IMR-90 (cell line): ENCODE measurements at regions not wholly inside any gene's neighbourhood (a gene's known extent, or its start where the extent isn't known, plus 50 kb on each side); places are given as distances from the start of the nearest gene placed in this dataset.

ENCODE experiments used
- ATAC-seq: fragments of 200-7000 bp; cut with Tn5 transposase; 2 replicates; pipeline ENCODE4 v1.9.1; 2020; ENCODE audit warnings: low read depth, mild to moderate bottlenecking, moderate library complexity
- BruUV-seq: library from RNA; stranded (reverse); fragments of 400-500 nt; replicated peaks from 2 replicates; lab custom pipeline; 2021; lab: Mats Ljungman, UMichigan
- CTCF ChIA-PET: fragments of 300-600 bp; formaldehyde crosslinking; extraction: SDS; loops from one replicate; lab custom pipeline; 2021; ENCODE audit warnings: antibody characterized with exemption; lab: Yijun Ruan, JAX
- POLR2A ChIA-PET: fragments of 300-600 bp; sonication (Branson Sonifier 250); formaldehyde crosslinking; loops from one replicate; lab custom pipeline; 2022; ENCODE audit warnings: antibody characterized with exemption; ENCODE audit not compliant: unreplicated experiment; lab: Charles Lee
- DNase-seq: peaks from one replicate; pipeline ENCODE4 v3.0.0; 2013
- H2AFZ ChIP-seq: replicated peaks from 2 replicates; pipeline ENCODE3; 2013; ENCODE audit warnings: low read length, mild to moderate bottlenecking; ENCODE audit not compliant: poor library complexity
- H2AK5ac ChIP-seq: 2 replicates; pipeline ENCODE4 v1.6.1; 2013; ENCODE audit warnings: low read depth, low read length, inconsistent platforms
- H2AK9ac ChIP-seq: replicated peaks from 2 replicates; pipeline ENCODE3; 2013; ENCODE audit warnings: mild to moderate bottlenecking, low read depth, low read length, moderate library complexity; ENCODE audit not compliant: poor library complexity
- H2BK120ac ChIP-seq: 2 replicates; pipeline ENCODE4 v1.6.1; 2013; ENCODE audit warnings: low read depth, low read length, inconsistent platforms
- H2BK15ac ChIP-seq: 3 replicates; pipeline ENCODE4 v1.6.1; 2013; ENCODE audit warnings: low read depth, low read length, inconsistent platforms
- H2BK20ac ChIP-seq: 2 replicates; pipeline ENCODE4 v1.6.1; 2013; ENCODE audit warnings: low read depth, mild to moderate bottlenecking, inconsistent platforms, low read length, moderate library complexity
- H2BK5ac ChIP-seq: 2 replicates; pipeline ENCODE4 v1.6.1; 2013; ENCODE audit warnings: mild to moderate bottlenecking, low read depth, low read length, inconsistent platforms; ENCODE audit not compliant: poor library complexity, severe bottlenecking
- H3K14ac ChIP-seq: replicated peaks from 2 replicates; pipeline ENCODE4 v1.6.1; 2013; ENCODE audit warnings: low read depth, low read length, inconsistent platforms
- H3K18ac ChIP-seq: 2 replicates; pipeline ENCODE4 v1.6.1; 2013; ENCODE audit warnings: low read depth, low read length, control low read depth
- H3K23ac ChIP-seq: 2 replicates; pipeline ENCODE4 v1.6.1; 2013; ENCODE audit warnings: low read depth, low read length, inconsistent platforms
- H3K27ac ChIP-seq: 2 replicates; pipeline ENCODE4 v1.5.1; 2013; ENCODE audit warnings: mild to moderate bottlenecking, control low read depth, low read length; ENCODE audit not compliant: insufficient read depth
- H3K27me3 ChIP-seq: 2 replicates; pipeline ENCODE4 v1.6.1; 2013; ENCODE audit warnings: low read length; ENCODE audit not compliant: control insufficient read depth, insufficient read depth
- H3K36me3 ChIP-seq: 2 replicates; pipeline ENCODE4 v1.6.1; 2013; ENCODE audit warnings: low read length, mixed read lengths; ENCODE audit not compliant: control insufficient read depth, insufficient read depth
- H3K4ac ChIP-seq: 2 replicates; pipeline ENCODE4 v1.6.1; 2013; ENCODE audit warnings: low read depth, low read length, inconsistent platforms
- H3K4me1 ChIP-seq: 2 replicates; pipeline ENCODE4 v1.6.1; 2013; ENCODE audit warnings: low read length, mixed read lengths; ENCODE audit not compliant: control insufficient read depth, insufficient read depth
- H3K4me2 ChIP-seq: 2 replicates; pipeline ENCODE4 v1.6.1; 2013; ENCODE audit warnings: low read depth, mild to moderate bottlenecking, control low read depth, low read length, moderate library complexity
- H3K4me3 ChIP-seq: 2 replicates; pipeline ENCODE4 v1.5.1; 2013; ENCODE audit warnings: low read depth, mild to moderate bottlenecking, control low read depth, low read length, moderate library complexity; ENCODE audit not compliant: insufficient read depth
- H3K56ac ChIP-seq: 2 replicates; pipeline ENCODE4 v1.6.1; 2013; ENCODE audit warnings: low read length, inconsistent platforms; ENCODE audit not compliant: insufficient read depth; ENCODE audit errors: extremely low read depth
- H3K79me1 ChIP-seq, 2 experiments: 2 replicates each; pipeline ENCODE4 v1.6.1; 2013; ENCODE audit warnings: low read length in 2 of 2, inconsistent platforms in 1 of 2, low read depth in 1 of 2
- H3K9ac ChIP-seq: 2 replicates; pipeline ENCODE4 v1.6.1; 2013; ENCODE audit warnings: low read depth, low read length, control low read depth
- H3K9me1 ChIP-seq: 2 replicates; pipeline ENCODE4 v1.6.1; 2013; ENCODE audit warnings: low read length, inconsistent platforms; ENCODE audit not compliant: insufficient read depth
- H3K9me3 ChIP-seq: 2 replicates; pipeline ENCODE4 v1.6.1; 2013; ENCODE audit warnings: low read length; ENCODE audit not compliant: control insufficient read depth, insufficient read depth
- H4K20me1 ChIP-seq: 2 replicates; pipeline ENCODE4 v1.6.1; 2013; ENCODE audit warnings: low read length, inconsistent platforms; ENCODE audit not compliant: insufficient read depth
- H4K5ac ChIP-seq: 2 replicates; pipeline ENCODE4 v1.6.1; 2013; ENCODE audit warnings: mild to moderate bottlenecking, low read depth, low read length, control low read depth
- H4K8ac ChIP-seq, 2 experiments: 2 replicates each; pipeline ENCODE4 v1.6.1; 2013; ENCODE audit warnings: low read depth in 2 of 2, low read length in 2 of 2, control low read depth in 1 of 2, inconsistent platforms in 1 of 2
- H4K91ac ChIP-seq: 2 replicates; pipeline ENCODE4 v1.6.1; 2013; ENCODE audit warnings: low read depth, low read length, inconsistent platforms; ENCODE audit not compliant: insufficient read depth
- BHLHE40 ChIP-seq: fragments of 150-350 bp; IDR thresholded peaks from 2 replicates; pipeline ENCODE4 v1.6.1; 2016; ENCODE audit warnings: mild to moderate bottlenecking, low read depth, low read length
- CEBPB ChIP-seq: IDR thresholded peaks from 2 replicates; pipeline ENCODE4 v1.6.1; 2012; ENCODE audit warnings: low read depth, low read length, improper control_type of control experiment
- CHD1 ChIP-seq: IDR thresholded peaks from 2 replicates; pipeline ENCODE4 v1.6.1; 2012; ENCODE audit warnings: low read depth, low read length, improper control_type of control experiment
- ELK1 ChIP-seq: fragments of 150-350 bp; IDR thresholded peaks from 2 replicates; pipeline ENCODE4 v1.6.1; 2016; ENCODE audit warnings: low read depth, mild to moderate bottlenecking, low read length, moderate library complexity, borderline replicate concordance
- MAFK ChIP-seq: IDR thresholded peaks from 2 replicates; pipeline ENCODE4 v1.6.1; 2012; ENCODE audit warnings: low read depth, low read length, improper control_type of control experiment
- MXI1 ChIP-seq: IDR thresholded peaks from 2 replicates; pipeline ENCODE4 v1.6.1; 2012; ENCODE audit warnings: low read depth, mild to moderate bottlenecking, low read length, moderate library complexity, borderline replicate concordance
- NFE2L2 ChIP-seq: fragments of 150-350 bp; IDR thresholded peaks from 2 replicates; pipeline ENCODE4 v1.6.1; 2016; ENCODE audit warnings: low read depth, mild to moderate bottlenecking, low read length
- POLR2A ChIP-seq: IDR thresholded peaks from 2 replicates; pipeline ENCODE4 v1.6.1; 2012; ENCODE audit warnings: mild to moderate bottlenecking, low read depth, low read length
- RCOR1 ChIP-seq: IDR thresholded peaks from 2 replicates; pipeline ENCODE4 v1.6.1; 2012; ENCODE audit warnings: mild to moderate bottlenecking, low read length, improper control_type of control experiment; ENCODE audit not compliant: insufficient replicate concordance
- RFX5 ChIP-seq: IDR thresholded peaks from 2 replicates; pipeline ENCODE4 v1.8.0; 2012; ENCODE audit warnings: low read depth, mild to moderate bottlenecking, low read length, moderate library complexity
- SMC3 ChIP-seq: fragments of 150-350 bp; IDR thresholded peaks from 2 replicates; pipeline ENCODE4 v1.6.1; 2016; ENCODE audit warnings: low read depth, mild to moderate bottlenecking, antibody characterized with exemption, low read length, moderate library complexity
- USF2 ChIP-seq: fragments of 150-350 bp; IDR thresholded peaks from 2 replicates; pipeline ENCODE4 v1.6.1; 2017; ENCODE audit warnings: mild to moderate bottlenecking, antibody characterized with exemption, low read length, low read depth
- WGBS, 2 experiments: methylation state at CpG; one replicate each; pipeline versions ENCODE4 v1.1.5 to v1.1.7; 2013; ENCODE audit warnings: missing lambda C conversion rate in 2 of 2; ENCODE audit not compliant: insufficient read length in 1 of 2; ENCODE audit errors: extremely low coverage in 2 of 2; 5-methylcytosine and 5-hydroxymethylcytosine counted together
- dilution Hi-C: fragments of 300-500 bp; cut with HindIII; formaldehyde crosslinking; loops from one replicate; pipeline ENCODE4 v1.14.3; 2018; ENCODE audit warnings: low sequenced_read_pairs; ENCODE audit not compliant: unreplicated experiment
- in situ Hi-C: fragments of 300-500 bp; cut with MboI; formaldehyde crosslinking; loops from 3 replicates; pipeline ENCODE4 v1.14.3; 2019; ENCODE audit warnings: low sequenced_read_pairs, inconsistent platforms, mixed read lengths
- intact Hi-C: fragments of 100-400 bp; cut with micrococcal nuclease; formaldehyde crosslinking; loops from 2 replicates; pipeline ENCODE4 v1.10.0; 2022

- no peak overlapping the region for H2BK15ac ChIP-seq
- no peak overlapping the region for H3K4me2 ChIP-seq
- H3K9ac ChIP-seq = no peak overlapping the region
- no peak overlapping the region for H4K8ac ChIP-seq
- intact Hi-C loops = no loop called here
- H2BK120ac ChIP-seq = no peak overlapping the region
- H3K56ac ChIP-seq = no peak overlapping the region
- no peak overlapping the region for H3K4me3 ChIP-seq
- ChIA-PET POLR2A (no interaction called here), CTCF (interaction anchor here (1.7 kb wide), 1 partner anchor 21 kb away, joined by 6 read pairs; no protein-coding TSS in a partner anchor)
- BruUV-seq = no TSS peak
- no peak overlapping the region for H2BK5ac ChIP-seq
- H2AFZ ChIP-seq = no peak overlapping the region
- H2AK9ac ChIP-seq = no peak overlapping the region
- no peak for DNase-seq
- no peaks in the 10 kb centered on the region for H3K9me1 ChIP-seq
- H3K18ac ChIP-seq = no peak overlapping the region
- H4K20me1 ChIP-seq = no peaks in the 10 kb centered on the region
- ATAC-seq = no peak
- no peak overlapping the region for H3K27ac ChIP-seq
- H3K4ac ChIP-seq = no peak overlapping the region
- H2BK20ac ChIP-seq = no peak overlapping the region
- H3K9me3 ChIP-seq = no peaks in the 10 kb centered on the region
- no peak overlapping the region for H3K14ac ChIP-seq
- dilution Hi-C loops = no loop called here
- H3K79me1 ChIP-seq = no peaks in the 10 kb centered on the region
- no peaks in the 10 kb centered on the region for H3K4me1 ChIP-seq
- H3K27me3 ChIP-seq = peaks cover 2% of the 10 kb centered on the region; the same call in 1 of the 2 replicates
- H3K23ac ChIP-seq = no peak overlapping the region
- no peaks in the 10 kb centered on the region for H3K36me3 ChIP-seq
- WGBS, 2 experiments = no CpG with 5 or more reads among the region's 4 CpGs
- H4K5ac ChIP-seq = no peak overlapping the region
- in situ Hi-C loops = no loop called here
- H4K91ac ChIP-seq = no peak overlapping the region
- no peak overlapping the region for H2AK5ac ChIP-seq
- TF ChIP-seq RFX5 = no peak
- no peak for TF ChIP-seq MAFK
- TF ChIP-seq MXI1 = no peak
- no peak for TF ChIP-seq RCOR1
- no peak for TF ChIP-seq CEBPB
- TF ChIP-seq SMC3 = no peak
- no peak for TF ChIP-seq POLR2A
- no peak for TF ChIP-seq BHLHE40
- no peak for TF ChIP-seq USF2
- TF ChIP-seq NFE2L2 = no peak
- no peak for TF ChIP-seq ELK1
- TF ChIP-seq CHD1 = no peak
Observed at GRCh38 chr1:63128556-63128955, 193.8 kb upstream of the FOXD3 start.
